ENCODE measurements at regions not wholly inside any gene's neighbourhood (a gene's known extent, or its start where the extent isn't known, plus 50 kb on each side); places are given as distances from the start of the nearest gene placed in this dataset.

GRCh38 chr14:41385797-41386196 lies 220.9 kb upstream of the LRFN5 start:
- Mint-ChIP-seq H3K27me3 (ENCODE audit: insufficient read depth, low read depth, poor library complexity) (peaks cover 2% of the 10 kb centered on the region), H3K36me3 (ENCODE audit: low read depth) (no peaks in the 10 kb centered on the region), H3K4me3 (no peak overlapping the region), H3K9me3 (no peaks in the 10 kb centered on the region), H3K4me1 (peaks cover 4% of the 10 kb centered on the region; the same call in 1 of the 3 replicates), H3K27ac (no peak overlapping the region)
- H3K79me2 ChIP-seq (replicated peaks; ENCODE audit: insufficient read depth), result no peaks in the 10 kb centered on the region
- H3K4me2 ChIP-seq, result no peak overlapping the region
- TF ChIP-seq EZH2 (IDR thresholded peaks at IDR 0.05; ENCODE audit: low read depth, unreplicated experiment), result no peak
- no peak for TF ChIP-seq CTCF (conservative IDR thresholded peaks at IDR 0.05; ENCODE audit: low read depth in 2 of 2)
- TF ChIP-seq ZNF462 (CRISPR knock-in tag; IDR thresholded peaks at IDR 0.05), result no peak
- TF ChIP-seq JUNB (IDR thresholded peaks at IDR 0.05; ENCODE audit: unreplicated experiment), result no peak
- TF ChIP-seq STAT1 (IDR thresholded peaks at IDR 0.05; ENCODE audit: unreplicated experiment), result no peak
- TF ChIP-seq, protein P1, sequence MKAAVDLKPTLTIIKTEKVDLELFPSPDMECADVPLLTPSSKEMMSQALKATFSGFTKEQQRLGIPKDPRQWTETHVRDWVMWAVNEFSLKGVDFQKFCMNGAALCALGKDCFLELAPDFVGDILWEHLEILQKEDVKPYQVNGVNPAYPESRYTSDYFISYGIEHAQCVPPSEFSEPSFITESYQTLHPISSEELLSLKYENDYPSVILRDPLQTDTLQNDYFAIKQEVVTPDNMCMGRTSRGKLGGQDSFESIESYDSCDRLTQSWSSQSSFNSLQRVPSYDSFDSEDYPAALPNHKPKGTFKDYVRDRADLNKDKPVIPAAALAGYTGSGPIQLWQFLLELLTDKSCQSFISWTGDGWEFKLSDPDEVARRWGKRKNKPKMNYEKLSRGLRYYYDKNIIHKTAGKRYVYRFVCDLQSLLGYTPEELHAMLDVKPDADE (IDR thresholded peaks at IDR 0.05), result no peak
- TF ChIP-seq NANOG (IDR thresholded peaks at IDR 0.05; ENCODE audit: borderline replicate concordance), result no peak
- TF ChIP-seq POLR2AphosphoS5 (IDR thresholded peaks at IDR 0.05; ENCODE audit: low read depth), result no peak
- TF ChIP-seq ZNF331 (CRISPR knock-in tag; IDR thresholded peaks at IDR 0.05; ENCODE audit: low read depth), result no peak
- TF ChIP-seq CREB1 (CRISPR knock-in tag; IDR thresholded peaks at IDR 0.05; ENCODE audit: low read depth), result no peak
- no peak for TF ChIP-seq EZH2phosphoT487 (IDR thresholded peaks at IDR 0.05; ENCODE audit: unreplicated experiment)
- TF ChIP-seq, protein P2, sequence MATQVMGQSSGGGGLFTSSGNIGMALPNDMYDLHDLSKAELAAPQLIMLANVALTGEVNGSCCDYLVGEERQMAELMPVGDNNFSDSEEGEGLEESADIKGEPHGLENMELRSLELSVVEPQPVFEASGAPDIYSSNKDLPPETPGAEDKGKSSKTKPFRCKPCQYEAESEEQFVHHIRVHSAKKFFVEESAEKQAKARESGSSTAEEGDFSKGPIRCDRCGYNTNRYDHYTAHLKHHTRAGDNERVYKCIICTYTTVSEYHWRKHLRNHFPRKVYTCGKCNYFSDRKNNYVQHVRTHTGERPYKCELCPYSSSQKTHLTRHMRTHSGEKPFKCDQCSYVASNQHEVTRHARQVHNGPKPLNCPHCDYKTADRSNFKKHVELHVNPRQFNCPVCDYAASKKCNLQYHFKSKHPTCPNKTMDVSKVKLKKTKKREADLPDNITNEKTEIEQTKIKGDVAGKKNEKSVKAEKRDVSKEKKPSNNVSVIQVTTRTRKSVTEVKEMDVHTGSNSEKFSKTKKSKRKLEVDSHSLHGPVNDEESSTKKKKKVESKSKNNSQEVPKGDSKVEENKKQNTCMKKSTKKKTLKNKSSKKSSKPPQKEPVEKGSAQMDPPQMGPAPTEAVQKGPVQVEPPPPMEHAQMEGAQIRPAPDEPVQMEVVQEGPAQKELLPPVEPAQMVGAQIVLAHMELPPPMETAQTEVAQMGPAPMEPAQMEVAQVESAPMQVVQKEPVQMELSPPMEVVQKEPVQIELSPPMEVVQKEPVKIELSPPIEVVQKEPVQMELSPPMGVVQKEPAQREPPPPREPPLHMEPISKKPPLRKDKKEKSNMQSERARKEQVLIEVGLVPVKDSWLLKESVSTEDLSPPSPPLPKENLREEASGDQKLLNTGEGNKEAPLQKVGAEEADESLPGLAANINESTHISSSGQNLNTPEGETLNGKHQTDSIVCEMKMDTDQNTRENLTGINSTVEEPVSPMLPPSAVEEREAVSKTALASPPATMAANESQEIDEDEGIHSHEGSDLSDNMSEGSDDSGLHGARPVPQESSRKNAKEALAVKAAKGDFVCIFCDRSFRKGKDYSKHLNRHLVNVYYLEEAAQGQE (IDR thresholded peaks at IDR 0.05; ENCODE audit: unreplicated experiment), result no peak
- no peak for TF ChIP-seq ZNF114 (CRISPR knock-in tag; IDR thresholded peaks at IDR 0.05)
- no peaks in the 10 kb centered on the region for H3K4me1 ChIP-seq (ENCODE audit: insufficient read depth)
- ATAC-seq (no peak), DNase-seq (ENCODE audit: low spot score) (no peak)
- H3F3A ChIP-seq (replicated peaks; ENCODE audit: low read depth), result no peaks in the 10 kb centered on the region
- H3K4me3 ChIP-seq, result no peak overlapping the region
- no peak overlapping the region for H3K27ac ChIP-seq (ENCODE audit: low read depth)
- no peaks in the 10 kb centered on the region for H3K36me3 ChIP-seq (ENCODE audit: insufficient read depth)
- no peaks in the 10 kb centered on the region for H3K9me2 ChIP-seq (ENCODE audit: insufficient read depth)
- H4K20me1 ChIP-seq (replicated peaks; ENCODE audit: insufficient read depth), result no peaks in the 10 kb centered on the region
- H3K27me3 ChIP-seq (ENCODE audit: insufficient read depth), result no peaks in the 10 kb centered on the region
- no peak overlapping the region for H2AFZ ChIP-seq

Measured in GM23338 (cell line).